Thyroid gland (tissue), 4 donors: ENCODE measurements at regions not wholly inside any gene's neighbourhood (a gene's known extent, or its start where the extent isn't known, plus 50 kb on each side); places are given as distances from the start of the nearest gene placed in this dataset.

Source experiments
- CTCF ChIP-seq, 6 experiments: fragments of 200-600 bp in 3 of 6; fragments of 450-650 bp in 3 of 6; sonication (generic) in 3 of 6; IDR thresholded peaks; one replicate each; pipeline ENCODE4 v1.5.1; 2016 to 2019; ENCODE audit warnings: antibody characterized with exemption in 6 of 6, mild to moderate bottlenecking in 2 of 6, inconsistent platforms in 1 of 6, moderate library complexity in 1 of 6
- POLR2A ChIP-seq, 2 donors: fragments of 450-650 bp; IDR thresholded peaks; one replicate each; pipeline ENCODE4 v1.6.1; 2017; ENCODE audit warnings: antibody characterized with exemption in 2 of 2, mild to moderate bottlenecking in 2 of 2, moderate library complexity in 1 of 2

- TF ChIP-seq CTCF (IDR thresholded peaks at IDR 0.05) (no peak), POLR2A (IDR thresholded peaks at IDR 0.05) (no peak)
Measured at GRCh38 chr3:25854635-25855034, 64.7 kb downstream of the OXSM start.
